Pancreas (tissue), 10 donors: ENCODE measurements at regions not wholly inside any gene's neighbourhood (a gene's known extent, or its start where the extent isn't known, plus 50 kb on each side); places are given as distances from the start of the nearest gene placed in this dataset.

Experiments used
- ATAC-seq, 4 donors: fragments of 200-7000 bp; cut with Tn5 transposase; one replicate each; pipeline versions ENCODE4 v1.8.0 to v1.9.1; 2020; ENCODE audit warnings: mild to moderate bottlenecking in 4 of 4, moderate library complexity in 4 of 4
- DNase-seq, 6 donors: peaks; one replicate each; pipeline ENCODE4 v3.0.0-alpha.2; 2020
- FAIRE-seq: peaks from 2 replicates; lab custom pipeline; 2012; peaks lifted over from hg19 to GRCh38; lab: Jason Lieb, UNC
- H3K27ac ChIP-seq, 4 donors: fragments of 200-600 bp; sonication (generic); 1 replicate in 3 of 4; 2 replicates in 1 of 4; pipeline versions ENCODE4 v1.5.0 to v1.8.0; 2020
- H3K27me3 ChIP-seq, 4 donors: fragments of 200-600 bp; one replicate each; pipeline ENCODE4 v1.8.0; 2021
- H3K36me3 ChIP-seq, 3 donors: fragments of 200-600 bp; sonication (generic) in 1 of 3; one replicate each; pipeline versions ENCODE4 v1.5.0 to v1.8.0; 2020 to 2021
- H3K4me1 ChIP-seq, 3 donors: fragments of 200-600 bp; one replicate each; pipeline ENCODE4 v1.8.0; 2021
- H3K4me3 ChIP-seq, 4 donors: fragments of 200-600 bp; sonication (generic) in 2 of 4; one replicate each; pipeline versions ENCODE4 v1.5.0 to v1.8.0; 2020 to 2021
- H3K9me3 ChIP-seq, 4 donors: fragments of 200-600 bp; one replicate each; pipeline ENCODE4 v1.8.0; 2021
- CTCF ChIP-seq, 4 donors: fragments of 200-600 bp; sonication (generic) in 3 of 4; IDR thresholded peaks; one replicate each; pipeline versions ENCODE4 v1.5.0 to v1.8.0; 2021; ENCODE audit warnings: antibody characterized with exemption in 4 of 4
- WGBS, 2 donors: extraction: QIAGEN DNeasy Blood & Tissue Kit; methylation state at CpG; one replicate each; pipeline ENCODE4 v1.1.7; 2013; 5-methylcytosine and 5-hydroxymethylcytosine counted together
- intact Hi-C, 3 donors: fragments of 100-400 bp; cut with DNase I; formaldehyde crosslinking; loops; one replicate each; pipeline versions ENCODE4 v1.11.1 to v1.14.2; 2022
- donor health status: healthy with polysubstance abuse.
- donor health status: DM: no; HTN: no; CAD: no; lungs with moderate emphysema.
- donor health status: DM: no; HTN: no; CAD: no.
- donor health status: control.
- donor health status: control.
- donor health status: Bipolar disorder and iron deficiency.
- donor health status: DM: yes; HTN: yes; CAD: no.
- donor health status: DM: no; HTN: no; CAD: no.
- donor health status: DM: no; HTN: no; CAD: no.
- donor health status: DM: yes; HTN: yes; CAD: no.

GRCh38 chr18:34342960-34343359 is 118.2 kb upstream of the NOL4 start:
- no peak for TF ChIP-seq CTCF (IDR thresholded peaks at IDR 0.05)

GRCh38 chr18:34345738-34346137 is 121.0 kb upstream of the NOL4 start:
- no peak for DNase-seq
- no peaks in the 10 kb centered on the region for H3K27me3 ChIP-seq
- no peak for ATAC-seq
- no peak overlapping the region for H3K27ac ChIP-seq
- no peak overlapping the region for H3K4me3 ChIP-seq
- H3K9me3 ChIP-seq: no peaks in the 10 kb centered on the region
- intact Hi-C loops: no loop called here
- no peaks in the 10 kb centered on the region for H3K4me1 ChIP-seq
- no peak for FAIRE-seq
- TF ChIP-seq CTCF (IDR thresholded peaks at IDR 0.05): no peak
- no peaks in the 10 kb centered on the region for H3K36me3 ChIP-seq

More at GRCh38 chr18:34342960-34343359, 118.2 kb upstream of the NOL4 start:
- DNase-seq (no peak), ATAC-seq (no peak), FAIRE-seq (no peak)
- Histone ChIP-seq H3K27me3 (no peaks in the 10 kb centered on the region), H3K27ac (no peak overlapping the region), H3K4me3 (no peak overlapping the region), H3K9me3 (no peaks in the 10 kb centered on the region), H3K4me1 (no peaks in the 10 kb centered on the region), H3K36me3 (no peaks in the 10 kb centered on the region)
- intact Hi-C loops: no loop called here
- 71% methylated on average over 1 of the region's 1 CpG for WGBS, 2 donors

GRCh38 chr18:34350778-34351177 is 126.1 kb upstream of the NOL4 start:
- no peaks in the 10 kb centered on the region for H3K36me3 ChIP-seq
- H3K4me1 ChIP-seq: peaks cover 0 to 5% (median 0%) of the 10 kb centered on the region in 3 donors
- H3K27ac ChIP-seq: no peak overlapping the region
- DNase-seq (peak in 1 of 6 donors; percentile 45), FAIRE-seq (no peak), ATAC-seq (no peak)
- H3K4me3 ChIP-seq: no peak overlapping the region
- 92 to 93% methylated on average over 3 of the region's 3 CpGs for WGBS, 2 donors
- no peak for TF ChIP-seq CTCF (IDR thresholded peaks at IDR 0.05)
- no peaks in the 10 kb centered on the region for H3K9me3 ChIP-seq
- no peaks in the 10 kb centered on the region for H3K27me3 ChIP-seq
- intact Hi-C loops: loop anchor here in 2 of 3 donors (10.0 kb wide), 2 partner anchors 434 to 444 kb away; no protein-coding TSS in a partner anchor

- WGBS, 2 donors: 12 to 23% methylated on average over 1 of the region's 1 CpG
- peaks cover 0 to 5% (median 0%) of the 10 kb centered on the region in 3 donors for H3K4me1 ChIP-seq
- no peaks in the 10 kb centered on the region for H3K27me3 ChIP-seq
- FAIRE-seq (no peak), DNase-seq (peak in 1 of 6 donors; percentile 18), ATAC-seq (peak; percentile 28 to 85 (median 78))
- H3K27ac ChIP-seq: no peak overlapping the region
- intact Hi-C loops: loop anchor here in 2 of 3 donors (10.0 kb wide), 2 partner anchors 432 to 442 kb away; no protein-coding TSS in a partner anchor
- no peaks in the 10 kb centered on the region for H3K36me3 ChIP-seq
- TF ChIP-seq CTCF (IDR thresholded peaks at IDR 0.05): peak in 3 of 4 donors; percentile 16 to 32 (median 23)
- no peak overlapping the region for H3K4me3 ChIP-seq
- no peaks in the 10 kb centered on the region for H3K9me3 ChIP-seq
Observed at GRCh38 chr18:34352385-34353163, 127.9 kb upstream of the NOL4 start.

GRCh38 chr18:34354351-34354750 is 129.6 kb upstream of the NOL4 start:
- H3K9me3 ChIP-seq: no peaks in the 10 kb centered on the region
- WGBS, 2 donors: 83 to 86% methylated on average over 3 of the region's 3 CpGs
- FAIRE-seq: no peak
- no peak for TF ChIP-seq CTCF (IDR thresholded peaks at IDR 0.05)
- no peaks in the 10 kb centered on the region for H3K36me3 ChIP-seq
- H3K27ac ChIP-seq: no peak overlapping the region
- intact Hi-C loops: loop anchor here in 2 of 3 donors (10.0 kb wide), 2 partner anchors 430 to 440 kb away; no protein-coding TSS in a partner anchor
- H3K27me3 ChIP-seq: no peaks in the 10 kb centered on the region
- no peak overlapping the region for H3K4me3 ChIP-seq
- H3K4me1 ChIP-seq: peaks cover 0 to 5% (median 0%) of the 10 kb centered on the region in 3 donors
- no peak for ATAC-seq
- DNase-seq: no peak
